Left forelimb (tissue), 1 donor: ENCODE measurements at regions not wholly inside any gene's neighbourhood (a gene's known extent, or its start where the extent isn't known, plus 50 kb on each side); places are given as distances from the start of the nearest gene placed in this dataset.
"Not testable (repeated sequence)": the region's sequence is repeated elsewhere in the genome, so short reads cannot be mapped to it uniquely, and the experiment has no call there.

Experiments used
- DNase-seq: peaks from one replicate; pipeline ENCODE4 v3.0.0-alpha.2; 2018; ENCODE audit warnings: low spot score

- DNase-seq, result no peak
Measured at GRCh38 chr1:58836408-58836807, 52.6 kb upstream of the JUN start.

- DNase-seq, result no peak
Measured at GRCh38 chr1:58837886-58838285, 54.0 kb upstream of the JUN start.

GRCh38 chr1:58839147-58839795, 55.4 kb upstream of the JUN start:
- DNase-seq, result no peak

GRCh38 chr1:58839846-58840835, 56.3 kb upstream of the JUN start:
- DNase-seq, result no peak

GRCh38 chr1:58841455-58841854, 57.6 kb upstream of the JUN start:
- no peak for DNase-seq

GRCh38 chr1:58842941-58843340, 59.1 kb upstream of the JUN start:
- DNase-seq, result no peak

GRCh38 chr1:58844176-58844575, 60.3 kb upstream of the JUN start:
- DNase-seq, result no peak

- DNase-seq, result no peak
Measured at GRCh38 chr1:58845942-58846341, 62.1 kb upstream of the JUN start.

GRCh38 chr1:58848818-58849411, 65.1 kb upstream of the JUN start:
- no peak for DNase-seq

GRCh38 chr1:58849551-58849950, 65.7 kb upstream of the JUN start:
- no peak for DNase-seq

GRCh38 chr1:58850636-58851035, 66.8 kb upstream of the JUN start:
- DNase-seq, result no peak

GRCh38 chr1:58852731-58853485, 69.1 kb upstream of the JUN start:
- no peak for DNase-seq

GRCh38 chr1:58854576-58854975, 70.7 kb upstream of the JUN start:
- no peak for DNase-seq

- DNase-seq, result no peak
Measured at GRCh38 chr1:58855274-58856165, 71.7 kb upstream of the JUN start.

GRCh38 chr1:58856281-58856680, 72.4 kb upstream of the JUN start:
- DNase-seq, result not testable (repeated sequence)

GRCh38 chr1:58857680-58858673, 74.1 kb upstream of the JUN start:
- DNase-seq, result no peak

- DNase-seq, result no peak
Measured at GRCh38 chr1:58859769-58860485, 76.1 kb upstream of the JUN start.

- no peak for DNase-seq
Measured at GRCh38 chr1:58861076-58861475, 77.2 kb upstream of the JUN start.

GRCh38 chr1:58861506-58861905, 77.7 kb upstream of the JUN start:
- DNase-seq, result no peak
